Right lobe of liver (tissue), 4 donors: ENCODE measurements at regions not wholly inside any gene's neighbourhood (a gene's known extent, or its start where the extent isn't known, plus 50 kb on each side); places are given as distances from the start of the nearest gene placed in this dataset.

ENCODE experiments used
- POLR2A ChIP-seq: fragments of 450-650 bp; IDR thresholded peaks from one replicate; pipeline ENCODE4 v1.6.1; 2017; ENCODE audit warnings: antibody characterized with exemption, mild to moderate bottlenecking
- TF ChIP-seq, protein P1 (sequence below), 4 donors: fragments of 200-600 bp in 3 of 4; fragments of 450-650 bp in 1 of 4; IDR thresholded peaks; one replicate each; pipeline versions ENCODE4 v1.5.1 to v1.8.0; 2016 to 2022; ENCODE audit warnings: antibody characterized with exemption in 4 of 4, mild to moderate bottlenecking in 2 of 4
- donor health status: DM: no; HTN: no; CAD: no.
- donor health status: DM: no; HTN: no; CAD: no.
- donor health status: DM: no; HTN: yes; CAD: no.

DNA sequence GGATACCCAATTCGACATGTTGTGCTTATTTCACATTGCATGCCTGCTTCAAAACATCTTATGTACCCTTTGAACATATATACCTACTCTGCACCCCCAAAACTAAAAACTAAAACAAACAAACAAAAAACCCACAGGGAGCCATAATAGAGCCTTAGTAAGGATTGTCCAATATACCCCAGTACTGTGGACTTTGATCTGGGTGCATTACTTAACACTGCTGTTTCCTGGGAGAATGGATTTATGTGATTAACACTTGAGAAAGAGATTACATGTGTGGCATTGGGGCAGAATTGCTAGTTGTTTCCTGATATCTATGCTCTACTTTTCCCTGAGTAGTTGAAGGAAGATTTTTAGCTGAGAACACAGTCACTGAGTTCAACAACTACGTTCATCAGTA lies 583.4 kb upstream of the ROBO1 start:
- TF ChIP-seq, protein P1, sequence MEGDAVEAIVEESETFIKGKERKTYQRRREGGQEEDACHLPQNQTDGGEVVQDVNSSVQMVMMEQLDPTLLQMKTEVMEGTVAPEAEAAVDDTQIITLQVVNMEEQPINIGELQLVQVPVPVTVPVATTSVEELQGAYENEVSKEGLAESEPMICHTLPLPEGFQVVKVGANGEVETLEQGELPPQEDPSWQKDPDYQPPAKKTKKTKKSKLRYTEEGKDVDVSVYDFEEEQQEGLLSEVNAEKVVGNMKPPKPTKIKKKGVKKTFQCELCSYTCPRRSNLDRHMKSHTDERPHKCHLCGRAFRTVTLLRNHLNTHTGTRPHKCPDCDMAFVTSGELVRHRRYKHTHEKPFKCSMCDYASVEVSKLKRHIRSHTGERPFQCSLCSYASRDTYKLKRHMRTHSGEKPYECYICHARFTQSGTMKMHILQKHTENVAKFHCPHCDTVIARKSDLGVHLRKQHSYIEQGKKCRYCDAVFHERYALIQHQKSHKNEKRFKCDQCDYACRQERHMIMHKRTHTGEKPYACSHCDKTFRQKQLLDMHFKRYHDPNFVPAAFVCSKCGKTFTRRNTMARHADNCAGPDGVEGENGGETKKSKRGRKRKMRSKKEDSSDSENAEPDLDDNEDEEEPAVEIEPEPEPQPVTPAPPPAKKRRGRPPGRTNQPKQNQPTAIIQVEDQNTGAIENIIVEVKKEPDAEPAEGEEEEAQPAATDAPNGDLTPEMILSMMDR (IDR thresholded peaks at IDR 0.05): no peak
- no peak for TF ChIP-seq POLR2A
